ENCODE measurements at regions not wholly inside any gene's neighbourhood (a gene's known extent, or its start where the extent isn't known, plus 50 kb on each side); places are given as distances from the start of the nearest gene placed in this dataset.
A peak's percentile ranks its signal among the peaks of the same experiment; 100 is the strongest.

GRCh38 chr18:5640939-5641338 lies 97.1 kb upstream of the EPB41L3 start:
- no peak for DNase-seq (ENCODE audit: low read depth in 2 of 2)

- no peak for DNase-seq (ENCODE audit: low read depth in 2 of 2)
These were observed 95.3 kb upstream of the EPB41L3 start for GRCh38 chr18:5639131-5639530.

GRCh38 chr18:5632041-5632440 lies 88.2 kb upstream of the EPB41L3 start:
- DNase-seq (ENCODE audit: low read depth in 2 of 2), result no peak

GRCh38 chr18:5630900-5631413 lies 87.2 kb upstream of the EPB41L3 start:
- no peak for DNase-seq (ENCODE audit: low read depth in 2 of 2)

- DNase-seq (ENCODE audit: low read depth in 2 of 2), result peak; percentile 11 to 31
These were observed 86.5 kb upstream of the EPB41L3 start for GRCh38 chr18:5630057-5630899.

- no peak for DNase-seq (ENCODE audit: low read depth in 2 of 2)
These were observed 84.9 kb upstream of the EPB41L3 start for GRCh38 chr18:5628512-5629255.

- DNase-seq (ENCODE audit: low read depth in 2 of 2), result no peak
These were observed 84.1 kb upstream of the EPB41L3 start for GRCh38 chr18:5627776-5628511.

GRCh38 chr18:5626130-5626880 lies 82.5 kb upstream of the EPB41L3 start:
- DNase-seq (ENCODE audit: low read depth in 2 of 2), result no peak

- DNase-seq (ENCODE audit: low read depth in 2 of 2), result no peak
These were observed 81.3 kb upstream of the EPB41L3 start for GRCh38 chr18:5625076-5625475.

GRCh38 chr18:5622905-5623304 lies 79.1 kb upstream of the EPB41L3 start:
- DNase-seq (ENCODE audit: low read depth in 2 of 2), result no peak

- no peak for DNase-seq (ENCODE audit: low read depth in 2 of 2)
These were observed 76.5 kb upstream of the EPB41L3 start for GRCh38 chr18:5620289-5620688.

GRCh38 chr18:5619376-5619775 lies 75.6 kb upstream of the EPB41L3 start:
- no peak for DNase-seq (ENCODE audit: low read depth in 2 of 2)

GRCh38 chr18:5618047-5618688 lies 74.4 kb upstream of the EPB41L3 start:
- no peak for DNase-seq (ENCODE audit: low read depth in 2 of 2)

GRCh38 chr18:5611221-5611620 lies 67.4 kb upstream of the EPB41L3 start:
- no peak for DNase-seq (ENCODE audit: low read depth in 2 of 2)

- DNase-seq (ENCODE audit: low read depth in 2 of 2), result no peak
These were observed 65.0 kb upstream of the EPB41L3 start for GRCh38 chr18:5608846-5609245.

- no peak for DNase-seq (ENCODE audit: low read depth in 2 of 2)
These were observed 63.2 kb upstream of the EPB41L3 start for GRCh38 chr18:5606951-5607350.

GRCh38 chr18:5604778-5605177 lies 61.0 kb upstream of the EPB41L3 start:
- no peak for DNase-seq (ENCODE audit: low read depth in 2 of 2)

GRCh38 chr18:5603153-5603552 lies 59.4 kb upstream of the EPB41L3 start:
- DNase-seq (ENCODE audit: low read depth in 2 of 2), result no peak

GRCh38 chr18:5601188-5601624 lies 57.4 kb upstream of the EPB41L3 start:
- no peak for DNase-seq (ENCODE audit: low read depth in 2 of 2)

- no peak for DNase-seq (ENCODE audit: low read depth in 2 of 2)
These were observed 56.7 kb upstream of the EPB41L3 start for GRCh38 chr18:5600378-5601071.

Measured in stimulated activated CD8-positive, alpha-beta memory T cell treated with anti-CD3 and anti-CD28 coated beads, Interleukin-15, amount 100 ng/mL, for 48 hours (primary cell).